Stimulated activated CD8-positive, alpha-beta memory T cell treated with anti-CD3 and anti-CD28 coated beads, Interleukin-15, amount 100 ng/mL, for 48 hours (primary cell): ENCODE measurements at regions not wholly inside any gene's neighbourhood (a gene's known extent, or its start where the extent isn't known, plus 50 kb on each side); places are given as distances from the start of the nearest gene placed in this dataset.

Experiments
- DNase-seq, 2 donors: peaks; one replicate each; pipeline ENCODE4 v3.0.0-alpha.2; 2020; ENCODE audit warnings: low read depth in 2 of 2

- no peak for DNase-seq
Observed at GRCh38 chr5:6868171-6868570, 154.9 kb downstream of the TENT4A start.

GRCh38 chr5:6868575-6869215 is 155.5 kb downstream of the TENT4A start:
- no peak for DNase-seq

GRCh38 chr5:6869677-6870076 is 156.4 kb downstream of the TENT4A start:
- no peak for DNase-seq

GRCh38 chr5:6872441-6873160 is 159.4 kb downstream of the TENT4A start:
- no peak for DNase-seq

GRCh38 chr5:6873359-6873758 is 160.1 kb downstream of the TENT4A start:
- no peak for DNase-seq

- DNase-seq = no peak
Observed at GRCh38 chr5:6875376-6875775, 162.1 kb downstream of the TENT4A start.

GRCh38 chr5:6877986-6878828 is 165.0 kb downstream of the TENT4A start:
- DNase-seq = no peak

- DNase-seq = no peak
Observed at GRCh38 chr5:6885581-6885980, 172.3 kb downstream of the TENT4A start.

- DNase-seq = no peak
Observed at GRCh38 chr5:6886866-6887265, 173.6 kb downstream of the TENT4A start.

GRCh38 chr5:6889030-6889429 is 175.8 kb downstream of the TENT4A start:
- no peak for DNase-seq

GRCh38 chr5:6899221-6899620 is 186.0 kb downstream of the TENT4A start:
- DNase-seq = no peak

- no peak for DNase-seq
Observed at GRCh38 chr5:6900247-6901227, 187.3 kb downstream of the TENT4A start.

GRCh38 chr5:6902094-6902493 is 188.9 kb downstream of the TENT4A start:
- no peak for DNase-seq

- DNase-seq = no peak
Observed at GRCh38 chr5:6902597-6902996, 189.4 kb downstream of the TENT4A start.

- DNase-seq = no peak
Observed at GRCh38 chr5:6903934-6904333, 190.7 kb downstream of the TENT4A start.

- DNase-seq = no peak
Observed at GRCh38 chr5:6904860-6905259, 191.6 kb downstream of the TENT4A start.

- DNase-seq = no peak
Observed at GRCh38 chr5:6905423-6905822, 192.2 kb downstream of the TENT4A start.

- DNase-seq = no peak
Observed at GRCh38 chr5:6905883-6906282, 192.7 kb downstream of the TENT4A start.

- DNase-seq = no peak
Observed at GRCh38 chr5:6907320-6907918, 194.2 kb downstream of the TENT4A start.

- DNase-seq = no peak
Observed at GRCh38 chr5:6909901-6910300, 196.7 kb downstream of the TENT4A start.

- no peak for DNase-seq
Observed at GRCh38 chr5:6910950-6911349, 197.7 kb downstream of the TENT4A start.
